ENCODE measurements at regions not wholly inside any gene's neighbourhood (a gene's known extent, or its start where the extent isn't known, plus 50 kb on each side); places are given as distances from the start of the nearest gene placed in this dataset.

- Histone ChIP-seq H3K4me3 (ENCODE audit: low read depth, low read length) (no peak overlapping the region), H3K27me3 (ENCODE audit: control insufficient read depth, insufficient read depth, low read length) (no peaks in the 10 kb centered on the region), H3K27ac (ENCODE audit: low read depth, low read length) (no peak overlapping the region), H3K9me3 (ENCODE audit: control insufficient read depth, insufficient read depth, low read length) (no peaks in the 10 kb centered on the region)
- DNase-seq (ENCODE audit: low read depth, low spot score), result no peak
- no peak for TF ChIP-seq CTCF (IDR thresholded peaks at IDR 0.05; ENCODE audit: low read depth, low read length)
- CTCF ChIA-PET, result no interaction called here
- POLR2A ChIA-PET, result no interaction called here
Observed at GRCh38 chr5:94045839-94046782, 304.7 kb upstream of the POU5F2 start.

GRCh38 chr5:94043311-94043710 lies 301.9 kb upstream of the POU5F2 start:
- H3K4me3 ChIP-seq (ENCODE audit: low read depth, low read length), result no peak overlapping the region
- no peak overlapping the region for H3K27ac ChIP-seq (ENCODE audit: low read depth, low read length)
- H3K27me3 ChIP-seq (ENCODE audit: control insufficient read depth, insufficient read depth, low read length), result no peaks in the 10 kb centered on the region
- TF ChIP-seq CTCF (IDR thresholded peaks at IDR 0.05; ENCODE audit: low read depth, low read length), result no peak
- no peaks in the 10 kb centered on the region for H3K9me3 ChIP-seq (ENCODE audit: control insufficient read depth, insufficient read depth, low read length)
- CTCF ChIA-PET, result no interaction called here
- POLR2A ChIA-PET, result no interaction called here
- no peak for DNase-seq (ENCODE audit: low read depth, low spot score)

GRCh38 chr5:94040591-94041148 lies 299.3 kb upstream of the POU5F2 start:
- CTCF ChIA-PET, result interaction anchor here (0.6 kb wide), 1 partner anchor 626 kb away, joined by 3 read pairs; no protein-coding TSS in a partner anchor
- no peak for DNase-seq (ENCODE audit: low read depth, low spot score)
- POLR2A ChIA-PET, result no interaction called here
- no peaks in the 10 kb centered on the region for H3K27me3 ChIP-seq (ENCODE audit: control insufficient read depth, insufficient read depth, low read length)
- no peak for TF ChIP-seq CTCF (IDR thresholded peaks at IDR 0.05; ENCODE audit: low read depth, low read length)
- no peak overlapping the region for H3K4me3 ChIP-seq (ENCODE audit: low read depth, low read length)
- H3K9me3 ChIP-seq (ENCODE audit: control insufficient read depth, insufficient read depth, low read length), result no peaks in the 10 kb centered on the region
- no peak overlapping the region for H3K27ac ChIP-seq (ENCODE audit: low read depth, low read length)

- no peak overlapping the region for H3K4me3 ChIP-seq (ENCODE audit: low read depth, low read length)
- CTCF ChIA-PET, result no interaction called here
- no peak for DNase-seq (ENCODE audit: low read depth, low spot score)
- H3K9me3 ChIP-seq (ENCODE audit: control insufficient read depth, insufficient read depth, low read length), result no peaks in the 10 kb centered on the region
- H3K27ac ChIP-seq (ENCODE audit: low read depth, low read length), result no peak overlapping the region
- no peaks in the 10 kb centered on the region for H3K27me3 ChIP-seq (ENCODE audit: control insufficient read depth, insufficient read depth, low read length)
- POLR2A ChIA-PET, result no interaction called here
- TF ChIP-seq CTCF (IDR thresholded peaks at IDR 0.05; ENCODE audit: low read depth, low read length), result no peak
Observed at GRCh38 chr5:94039101-94039500, 297.7 kb upstream of the POU5F2 start.

- no peak for TF ChIP-seq CTCF (IDR thresholded peaks at IDR 0.05; ENCODE audit: low read depth, low read length)
- no peak overlapping the region for H3K27ac ChIP-seq (ENCODE audit: low read depth, low read length)
- ChIA-PET CTCF (no interaction called here), POLR2A (no interaction called here)
- H3K27me3 ChIP-seq (ENCODE audit: control insufficient read depth, insufficient read depth, low read length), result no peaks in the 10 kb centered on the region
- no peak overlapping the region for H3K4me3 ChIP-seq (ENCODE audit: low read depth, low read length)
- DNase-seq (ENCODE audit: low read depth, low spot score), result no peak
- no peaks in the 10 kb centered on the region for H3K9me3 ChIP-seq (ENCODE audit: control insufficient read depth, insufficient read depth, low read length)
Observed at GRCh38 chr5:94031631-94032030, 290.2 kb upstream of the POU5F2 start.
